Bronchial epithelial cell (primary cell): ENCODE measurements at regions not wholly inside any gene's neighbourhood (a gene's known extent, or its start where the extent isn't known, plus 50 kb on each side); places are given as distances from the start of the nearest gene placed in this dataset.

Experiments used
- DNase-seq: peaks from one replicate; pipeline ENCODE4 v3.0.0-alpha.2; 2010; ENCODE audit warnings: low read depth
- FAIRE-seq: peaks from 2 replicates; lab custom pipeline; 2011; peaks lifted over from hg19 to GRCh38; lab: Jason Lieb, UNC
- H3K27me3 ChIP-seq: 2 replicates; pipeline ENCODE4 v1.5.1; 2011; ENCODE audit warnings: low read length; ENCODE audit not compliant: control insufficient read depth, insufficient read depth
- H3K36me3 ChIP-seq: 2 replicates; pipeline ENCODE4 v1.5.1; 2011; ENCODE audit warnings: low read length; ENCODE audit not compliant: control insufficient read depth, insufficient read depth
- H3K4me3 ChIP-seq: 2 replicates; pipeline ENCODE4 v1.5.1; 2011; ENCODE audit warnings: mild to moderate bottlenecking, low read depth, low read length, control low read depth
- CTCF ChIP-seq: IDR thresholded peaks from 2 replicates; pipeline ENCODE4 v1.5.1; 2011; ENCODE audit warnings: mild to moderate bottlenecking, moderate library complexity, low read length, control low read depth, inconsistent platforms; ENCODE audit not compliant: insufficient read depth, severe bottlenecking

- no peaks in the 10 kb centered on the region for H3K36me3 ChIP-seq
- H3K27me3 ChIP-seq = no peaks in the 10 kb centered on the region
- no peak for DNase-seq
- TF ChIP-seq CTCF = no peak
- no peak overlapping the region for H3K4me3 ChIP-seq
- no peak for FAIRE-seq
Observed at GRCh38 chr9:25939126-25939525, 260.9 kb upstream of the TUSC1 start.

GRCh38 chr9:25936031-25936430 lies 257.8 kb upstream of the TUSC1 start:
- FAIRE-seq (no peak), DNase-seq (no peak)
- no peaks in the 10 kb centered on the region for H3K36me3 ChIP-seq
- TF ChIP-seq CTCF = no peak
- H3K27me3 ChIP-seq = no peaks in the 10 kb centered on the region
- H3K4me3 ChIP-seq = no peak overlapping the region

- FAIRE-seq (no peak), DNase-seq (peak; percentile 2)
- no peaks in the 10 kb centered on the region for H3K36me3 ChIP-seq
- no peaks in the 10 kb centered on the region for H3K27me3 ChIP-seq
- H3K4me3 ChIP-seq = no peak overlapping the region
- TF ChIP-seq CTCF = no peak
Observed at GRCh38 chr9:25935188-25935587, 256.9 kb upstream of the TUSC1 start.

- no peak for DNase-seq
- no peaks in the 10 kb centered on the region for H3K36me3 ChIP-seq
- H3K4me3 ChIP-seq = no peak overlapping the region
- TF ChIP-seq CTCF = no peak
- no peaks in the 10 kb centered on the region for H3K27me3 ChIP-seq
- no peak for FAIRE-seq
Observed at GRCh38 chr9:25918761-25919160, 240.5 kb upstream of the TUSC1 start.

- FAIRE-seq = no peak
- Histone ChIP-seq H3K4me3 (no peak overlapping the region), H3K27me3 (no peaks in the 10 kb centered on the region), H3K36me3 (no peaks in the 10 kb centered on the region)
- no peak for TF ChIP-seq CTCF
- DNase-seq = peak; percentile 15
Observed at GRCh38 chr9:25917731-25918362, 239.6 kb upstream of the TUSC1 start.

- DNase-seq (no peak), FAIRE-seq (no peak)
- Histone ChIP-seq H3K27me3 (no peaks in the 10 kb centered on the region), H3K36me3 (no peaks in the 10 kb centered on the region), H3K4me3 (no peak overlapping the region)
- TF ChIP-seq CTCF = no peak
Observed at GRCh38 chr9:25913806-25914205, 235.6 kb upstream of the TUSC1 start.
